ENCODE measurements at regions not wholly inside any gene's neighbourhood (a gene's known extent, or its start where the extent isn't known, plus 50 kb on each side); places are given as distances from the start of the nearest gene placed in this dataset.

DNA sequence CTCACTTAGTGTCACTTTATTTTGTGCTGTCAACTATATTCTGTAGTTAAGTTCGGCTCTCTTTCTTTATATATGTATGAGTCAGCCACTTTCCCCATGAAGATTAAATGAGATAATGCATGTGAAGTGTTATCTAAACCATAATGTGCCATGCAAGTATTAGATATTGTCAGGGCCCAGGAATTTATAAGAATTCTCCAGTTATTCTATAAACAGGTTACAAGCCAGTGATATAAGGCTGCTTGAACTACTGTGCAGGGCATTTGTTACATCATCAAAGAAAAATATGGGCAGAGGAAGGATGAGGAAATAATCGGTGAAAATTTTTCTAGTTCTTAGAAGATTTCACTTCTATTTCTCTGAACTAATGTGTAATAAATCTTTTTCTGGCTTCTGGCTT is 1049.0 kb upstream of the NR2F2 start:
- no peak for DNase-seq (ENCODE audit: low read depth)

- DNase-seq (ENCODE audit: low read depth) = no peak
Observed at GRCh38 chr15:95284492-95284891, 1046.0 kb upstream of the NR2F2 start.

GRCh38 chr15:95284933-95285421 is 1045.5 kb upstream of the NR2F2 start:
- DNase-seq (ENCODE audit: low read depth) = no peak

DNA sequence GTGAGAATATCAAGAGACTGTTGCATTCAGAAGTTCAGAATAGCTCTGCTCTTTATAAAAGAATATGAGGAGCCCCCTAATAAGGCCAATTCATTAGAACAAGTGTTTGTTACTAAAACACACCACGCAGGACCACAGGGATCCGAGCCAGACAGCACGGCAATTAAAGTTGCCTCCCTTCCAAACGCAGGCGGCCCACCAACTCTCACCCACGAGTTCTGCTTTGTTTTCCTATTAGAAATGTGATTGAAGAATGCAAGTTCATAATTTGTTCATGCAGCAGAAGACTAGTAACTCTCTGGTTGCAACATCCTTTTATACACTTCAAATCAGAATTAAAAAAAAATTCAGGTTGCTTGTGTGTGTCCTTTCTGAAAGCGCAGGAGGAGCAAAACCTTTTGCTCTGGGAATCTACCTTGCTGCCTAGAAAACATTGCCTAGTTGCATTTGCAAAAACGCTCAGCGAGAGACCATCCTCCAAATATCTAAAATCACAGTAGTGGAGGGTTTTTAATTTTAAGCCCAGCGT is 1044.1 kb upstream of the NR2F2 start:
- DNase-seq (ENCODE audit: low read depth) = no peak

DNA sequence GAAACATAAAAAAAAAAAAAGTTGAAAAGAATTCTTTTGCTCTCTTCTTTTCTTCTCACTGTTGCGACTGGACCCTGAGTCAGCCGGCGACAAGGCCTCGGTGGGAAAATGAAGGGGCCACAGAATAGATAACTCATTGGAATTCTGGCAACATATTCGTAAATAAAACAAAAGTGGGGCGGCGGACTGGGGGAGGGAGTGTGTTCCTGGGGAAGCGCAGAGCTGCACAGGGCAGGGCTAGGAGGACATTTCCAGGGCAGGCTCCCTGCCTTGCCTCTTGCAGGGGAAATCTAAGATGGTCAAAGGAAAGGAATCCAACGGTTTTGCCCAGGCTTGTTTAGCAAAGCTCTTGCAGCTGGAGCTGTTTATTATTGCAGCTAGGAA is 1042.8 kb upstream of the NR2F2 start:
- no peak for DNase-seq (ENCODE audit: low read depth)

DNA sequence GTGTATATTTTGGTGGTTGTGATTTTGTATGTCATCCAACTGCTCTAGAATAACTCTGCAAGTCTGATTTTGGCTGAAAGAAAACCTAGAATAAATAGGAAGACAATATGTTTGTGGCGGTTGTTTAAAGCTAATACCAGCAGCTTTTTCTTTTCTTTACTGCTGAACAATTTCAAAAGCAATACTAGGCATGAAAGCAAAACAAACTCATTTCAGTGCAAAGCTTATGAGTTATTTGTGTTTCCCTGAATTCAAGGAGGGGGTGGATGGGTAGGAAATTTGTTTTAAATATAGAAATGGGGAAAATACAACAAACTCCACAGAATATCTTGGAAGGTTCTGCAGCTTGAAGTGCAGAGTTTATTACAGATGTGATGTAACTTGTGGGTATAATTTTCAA is 1041.9 kb upstream of the NR2F2 start:
- no peak for DNase-seq (ENCODE audit: low read depth)

- no peak for DNase-seq (ENCODE audit: low read depth)
Observed at GRCh38 chr15:95290176-95290974, 1040.1 kb upstream of the NR2F2 start.

GRCh38 chr15:95291898-95292472 is 1038.5 kb upstream of the NR2F2 start:
- no peak for DNase-seq (ENCODE audit: low read depth)

- no peak for DNase-seq (ENCODE audit: low read depth)
Observed at GRCh38 chr15:95292785-95293450, 1037.6 kb upstream of the NR2F2 start.

DNA sequence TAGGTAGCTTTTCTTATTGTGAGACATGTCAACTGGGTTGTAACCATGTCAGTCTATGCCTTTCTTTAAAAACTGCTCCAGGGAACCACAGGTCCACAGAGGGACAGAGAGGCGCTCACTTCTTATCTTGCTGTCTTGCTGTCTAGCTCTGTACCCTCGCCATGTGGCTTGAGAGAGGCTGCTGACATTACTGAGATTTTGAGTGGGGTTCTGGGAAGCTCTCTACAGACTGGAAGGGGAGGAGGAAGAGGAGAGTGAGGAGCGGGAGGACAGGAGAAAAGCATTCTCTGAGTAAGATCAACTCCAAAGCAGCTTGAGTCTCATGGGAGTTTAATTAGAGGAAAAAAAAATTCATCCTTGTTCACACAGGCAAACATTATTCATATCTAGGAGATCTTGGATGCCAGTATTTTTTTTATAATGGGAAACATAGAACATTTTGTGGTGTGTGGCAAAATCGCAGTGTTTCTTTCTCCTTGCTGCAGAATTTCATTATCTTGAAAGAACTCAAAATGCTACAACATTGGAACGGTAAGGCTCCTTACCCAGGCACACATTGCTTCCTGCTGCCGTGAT is 1037.0 kb upstream of the NR2F2 start:
- no peak for DNase-seq (ENCODE audit: low read depth)

GRCh38 chr15:95295363-95295762 is 1035.1 kb upstream of the NR2F2 start:
- no peak for DNase-seq (ENCODE audit: low read depth)

DNA sequence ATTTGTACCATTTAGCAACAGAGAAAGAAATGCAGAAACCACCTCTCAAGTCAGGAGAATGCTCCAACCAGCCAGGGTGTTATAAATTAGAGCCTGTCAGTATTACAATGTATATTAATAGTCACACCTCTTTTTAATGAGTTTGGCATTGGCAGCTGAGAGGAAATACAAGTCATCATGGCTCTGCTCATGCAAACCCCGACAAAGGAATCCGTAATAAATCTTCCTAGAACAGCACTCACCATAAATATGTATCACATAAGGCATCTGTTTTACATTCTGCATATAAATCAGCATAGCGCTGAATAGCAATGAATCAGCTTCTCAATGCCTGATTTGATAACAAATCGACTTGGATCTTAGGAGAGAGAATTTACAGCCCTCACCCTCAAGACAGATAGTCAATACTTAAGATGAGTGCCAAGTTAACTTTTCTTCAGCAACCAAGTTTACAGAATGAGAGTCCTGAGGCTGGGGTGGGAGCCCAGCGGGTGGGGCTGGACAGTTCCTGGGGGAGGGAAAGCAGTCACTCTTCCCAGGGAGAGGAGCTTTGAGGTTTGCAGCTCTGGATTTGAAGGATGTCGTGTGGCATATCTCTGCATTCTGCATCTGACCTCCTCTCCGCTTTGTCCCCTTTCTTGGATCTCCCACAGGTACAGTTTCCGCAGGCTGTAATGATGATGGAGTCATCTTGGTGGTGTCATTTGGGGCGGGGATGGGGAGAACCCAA is 1034.4 kb upstream of the NR2F2 start:
- no peak for DNase-seq (ENCODE audit: low read depth)

- DNase-seq (ENCODE audit: low read depth) = no peak
Observed at GRCh38 chr15:95296643-95297042, 1033.9 kb upstream of the NR2F2 start.

DNA sequence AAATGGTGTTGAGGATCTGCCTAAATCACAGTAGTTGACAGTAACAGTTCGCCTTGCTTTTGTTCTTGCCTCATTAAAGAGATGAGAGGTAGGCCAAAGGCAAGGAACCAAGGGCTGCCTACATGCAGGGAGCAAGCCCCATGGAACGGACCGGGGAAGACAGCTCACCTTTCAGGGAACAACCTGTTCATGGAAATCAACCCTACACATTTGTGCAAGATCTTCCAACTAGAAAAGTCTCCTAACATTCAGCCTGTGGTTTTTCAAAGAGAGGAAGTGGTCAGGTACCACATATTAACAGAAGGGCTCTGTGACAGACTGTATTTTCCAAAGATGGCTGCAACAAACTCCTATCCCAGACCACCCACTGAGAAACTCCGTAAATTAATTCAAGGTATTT is 1031.8 kb upstream of the NR2F2 start:
- no peak for DNase-seq (ENCODE audit: low read depth)

DNA sequence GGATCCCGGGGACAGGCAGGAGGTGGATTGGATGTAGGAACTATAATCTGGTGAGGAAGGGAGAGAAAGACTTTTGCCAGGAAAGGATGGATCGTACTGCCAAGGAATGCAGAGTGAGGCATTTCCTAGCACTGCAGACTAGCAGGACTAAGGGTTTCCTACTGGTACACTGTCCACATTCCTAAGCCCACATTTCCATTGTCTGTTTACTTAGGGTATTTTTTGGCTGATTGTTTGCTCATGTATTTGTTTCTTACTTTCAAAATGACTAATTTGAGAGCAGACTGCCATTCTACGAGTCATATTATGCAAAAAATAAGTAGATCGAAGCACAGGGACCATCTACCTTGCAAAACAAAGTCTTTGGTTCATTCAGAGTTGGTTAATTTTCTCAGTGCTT is 1029.5 kb upstream of the NR2F2 start:
- DNase-seq (ENCODE audit: low read depth) = no peak

DNA sequence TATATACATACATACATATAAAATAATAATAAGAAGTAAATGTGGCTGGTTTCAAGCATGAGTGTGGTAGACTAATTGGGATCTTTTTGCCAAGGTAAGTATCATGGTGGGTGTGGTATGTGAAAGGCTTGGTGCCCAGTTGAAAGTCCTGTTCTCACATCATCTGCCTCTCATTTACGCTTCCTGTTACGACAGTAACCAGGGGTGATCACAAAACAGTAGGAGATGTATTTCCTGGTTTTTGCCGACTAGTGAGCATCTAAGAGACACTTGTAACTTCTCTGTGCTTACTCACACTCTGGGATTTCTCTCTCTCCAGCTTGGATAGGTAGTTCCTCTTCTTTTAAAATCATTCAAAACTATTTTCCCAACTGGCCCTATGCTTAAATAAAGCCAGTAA is 1028.3 kb upstream of the NR2F2 start:
- no peak for DNase-seq (ENCODE audit: low read depth)

- no peak for DNase-seq (ENCODE audit: low read depth)
Observed at GRCh38 chr15:95302809-95303208, 1027.7 kb upstream of the NR2F2 start.

DNA sequence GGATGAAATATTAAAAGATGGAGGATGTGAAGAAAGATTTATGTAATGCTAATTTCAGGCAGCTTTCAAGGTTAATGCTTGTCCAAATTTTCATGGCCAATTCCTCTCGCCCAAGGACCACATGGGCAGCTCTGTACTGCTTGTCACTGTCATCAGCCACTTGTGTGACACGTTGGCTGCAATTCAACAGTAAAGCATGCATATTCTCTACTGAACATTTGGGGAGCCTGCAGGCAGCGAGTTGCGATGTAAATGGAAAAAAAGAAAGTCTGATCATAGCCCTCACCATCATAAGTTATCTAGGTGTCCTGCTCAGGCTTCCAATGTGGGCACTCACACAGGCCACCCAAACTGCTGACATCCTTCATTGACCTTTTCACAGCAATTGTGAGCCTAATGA is 1026.8 kb upstream of the NR2F2 start:
- no peak for DNase-seq (ENCODE audit: low read depth)

DNA sequence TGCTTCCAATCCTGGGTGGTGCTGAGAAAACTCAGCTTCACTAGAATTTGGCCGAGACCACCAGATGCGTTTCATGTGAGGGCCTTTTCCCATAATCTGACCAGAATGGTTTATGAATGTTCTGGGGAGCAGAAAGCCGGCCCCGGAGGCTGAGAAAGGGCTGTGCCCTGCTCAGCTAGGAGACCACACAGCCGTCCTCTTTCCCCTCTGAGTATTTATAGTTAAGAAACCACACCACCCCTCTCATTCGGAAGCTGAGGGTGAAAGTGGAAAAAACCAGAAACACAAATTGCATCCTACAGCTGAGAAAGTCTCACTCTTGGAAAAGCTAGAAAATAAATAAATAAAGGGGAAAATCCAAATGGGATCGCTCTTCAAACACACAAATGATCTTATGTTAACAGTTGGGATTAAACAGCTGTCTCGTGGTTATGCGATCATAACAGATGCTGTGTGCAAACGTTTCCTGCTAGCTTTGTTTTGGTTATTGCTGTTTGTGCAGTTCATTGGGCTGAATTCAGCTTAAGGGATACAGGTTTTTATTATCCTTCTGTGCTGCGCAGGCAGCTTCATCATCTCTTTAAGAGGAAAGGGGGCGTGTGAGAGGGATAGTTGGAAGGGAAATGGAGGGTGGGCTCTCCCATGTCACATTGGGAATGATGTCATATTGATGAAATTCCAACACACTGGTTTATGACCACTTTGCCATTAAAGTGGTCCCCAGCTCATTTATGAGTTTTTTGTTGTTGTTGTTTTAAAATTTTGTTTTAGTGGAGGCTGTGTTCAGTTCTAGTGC is 1026.2 kb upstream of the NR2F2 start:
- DNase-seq (ENCODE audit: low read depth) = no peak

- no peak for DNase-seq (ENCODE audit: low read depth)
Observed at GRCh38 chr15:95304947-95305400, 1025.5 kb upstream of the NR2F2 start.

DNA sequence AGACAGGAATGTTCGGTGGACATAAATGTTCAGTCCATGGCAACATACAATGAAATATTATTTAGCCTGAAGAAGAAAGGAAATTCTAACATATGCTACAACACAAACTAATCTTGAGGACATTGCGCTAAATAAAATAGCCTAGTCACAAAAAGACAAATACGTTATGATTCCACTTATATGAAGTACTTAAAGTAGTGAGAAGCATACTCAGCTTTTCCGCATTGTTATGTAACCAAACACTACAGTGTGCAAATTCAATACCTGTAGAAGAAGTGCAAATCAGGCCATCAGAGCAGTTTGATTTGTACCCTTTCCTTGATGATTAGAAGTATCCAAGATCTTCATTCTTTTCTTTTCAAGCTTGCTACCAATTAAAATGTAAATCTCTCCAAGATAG is 1023.4 kb upstream of the NR2F2 start:
- no peak for DNase-seq (ENCODE audit: low read depth)

Data from T follicular helper cell (primary cell).